H9 (cell line): ENCODE measurements at regions not wholly inside any gene's neighbourhood (a gene's known extent, or its start where the extent isn't known, plus 50 kb on each side); places are given as distances from the start of the nearest gene placed in this dataset.

Source experiments
- DNase-seq: peaks from one replicate; pipeline ENCODE4 v3.0.0-alpha.2; 2017
- H2AFZ ChIP-seq: one replicate; pipeline ENCODE4 v1.6.1; 2013; ENCODE audit warnings: mild to moderate bottlenecking, low read length, control low read depth, moderate library complexity
- H2AK5ac ChIP-seq: 2 replicates; pipeline ENCODE4 v1.6.1; 2013; ENCODE audit warnings: low read length, control low read depth, mixed read lengths; ENCODE audit not compliant: insufficient read length
- H2BK120ac ChIP-seq: one replicate; pipeline ENCODE4 v1.6.1; 2013; ENCODE audit warnings: low read depth, mild to moderate bottlenecking, low read length, control low read depth, inconsistent platforms; ENCODE audit not compliant: poor library complexity, severe bottlenecking
- H2BK12ac ChIP-seq: 2 replicates; pipeline ENCODE4 v1.6.1; 2013; ENCODE audit warnings: low read length, control low read depth, mixed read lengths, low read depth; ENCODE audit not compliant: insufficient read length
- H2BK15ac ChIP-seq: 2 replicates; pipeline ENCODE4 v1.6.1; 2013; ENCODE audit warnings: low read depth, low read length, control low read depth
- H2BK20ac ChIP-seq: one replicate; pipeline ENCODE4 v1.6.1; 2013; ENCODE audit warnings: low read depth, mild to moderate bottlenecking, low read length, control low read depth, inconsistent platforms; ENCODE audit not compliant: poor library complexity, severe bottlenecking
- H2BK5ac ChIP-seq: 2 replicates; pipeline ENCODE4 v1.6.1; 2013; ENCODE audit warnings: low read length, control low read depth, mixed read lengths; ENCODE audit not compliant: insufficient read length
- H3K14ac ChIP-seq: 2 replicates; pipeline ENCODE4 v1.6.1; 2013; ENCODE audit warnings: low read length, control low read depth; ENCODE audit not compliant: insufficient read depth
- H3K18ac ChIP-seq: 2 replicates; pipeline ENCODE4 v1.6.1; 2013; ENCODE audit warnings: low read depth, mild to moderate bottlenecking, mixed read lengths, low read length, control low read depth; ENCODE audit not compliant: insufficient read length
- H3K23ac ChIP-seq: 2 replicates; pipeline ENCODE4 v1.6.1; 2013; ENCODE audit warnings: low read length, control low read depth, mixed read lengths, low read depth; ENCODE audit not compliant: insufficient read length
- H3K23me2 ChIP-seq: 2 replicates; pipeline ENCODE4 v1.6.1; 2013; ENCODE audit warnings: low read depth, mild to moderate bottlenecking, mixed read lengths, low read length, control low read depth; ENCODE audit not compliant: insufficient read length, poor library complexity, severe bottlenecking
- H3K27ac ChIP-seq: 2 replicates; pipeline ENCODE4 v1.5.1; 2013; ENCODE audit warnings: low read length, control low read depth, mixed read lengths, low read depth; ENCODE audit not compliant: insufficient read length
- H3K27me3 ChIP-seq: 2 replicates; pipeline ENCODE4 v1.6.1; 2013; ENCODE audit warnings: low read length, control low read depth, inconsistent platforms; ENCODE audit not compliant: insufficient read depth
- H3K4ac ChIP-seq: 2 replicates; pipeline ENCODE4 v1.6.1; 2013; ENCODE audit warnings: low read depth, mild to moderate bottlenecking, control low read depth, inconsistent platforms, low read length, moderate library complexity
- H3K4me1 ChIP-seq: 2 replicates; pipeline ENCODE4 v1.6.1; 2013; ENCODE audit warnings: low read length, control low read depth, inconsistent platforms; ENCODE audit not compliant: insufficient read depth
- H3K4me2 ChIP-seq: 2 replicates; pipeline ENCODE4 v1.6.1; 2013; ENCODE audit warnings: low read length, control low read depth, mixed read lengths; ENCODE audit not compliant: insufficient read length, insufficient read depth
- H3K56ac ChIP-seq: 2 replicates; pipeline ENCODE4 v1.6.1; 2013; ENCODE audit warnings: low read depth, mild to moderate bottlenecking, mixed read lengths, low read length, control low read depth; ENCODE audit not compliant: insufficient read length
- H3K79me1 ChIP-seq: 2 replicates; pipeline ENCODE4 v1.6.1; 2013; ENCODE audit warnings: low read depth, mild to moderate bottlenecking, moderate library complexity, low read length, control low read depth, inconsistent platforms; ENCODE audit not compliant: insufficient read depth, poor library complexity, severe bottlenecking
- H3K79me2 ChIP-seq: 2 replicates; pipeline ENCODE4 v1.6.1; 2013; ENCODE audit warnings: low read length, control low read depth, inconsistent platforms; ENCODE audit not compliant: insufficient read depth
- H3K9ac ChIP-seq: 2 replicates; pipeline ENCODE4 v1.6.1; 2013; ENCODE audit warnings: low read length, control low read depth, mixed read lengths; ENCODE audit not compliant: insufficient read length; ENCODE audit errors: extremely low read depth
- H3K9me3 ChIP-seq: one replicate; pipeline ENCODE4 v1.6.1; 2013; ENCODE audit warnings: low read depth, low read length, inconsistent platforms; ENCODE audit not compliant: control insufficient read depth
- H3T11ph ChIP-seq: one replicate; pipeline ENCODE4 v1.6.1; 2013; ENCODE audit warnings: mild to moderate bottlenecking, low read length, control low read depth, inconsistent platforms
- H4K20me1 ChIP-seq: one replicate; pipeline ENCODE4 v1.6.1; 2013; ENCODE audit not compliant: control insufficient read depth, insufficient read length, insufficient read depth
- H4K5ac ChIP-seq: 2 replicates; pipeline ENCODE4 v1.6.1; 2013; ENCODE audit warnings: low read depth, mild to moderate bottlenecking, mixed read lengths, low read length, control low read depth; ENCODE audit not compliant: insufficient read length
- H4K8ac ChIP-seq: replicated peaks from 2 replicates; pipeline ENCODE4 v1.6.1; 2013; ENCODE audit warnings: low read length, control low read depth, mixed read lengths, low read depth; ENCODE audit not compliant: insufficient read length
- H4K91ac ChIP-seq: 2 replicates; pipeline ENCODE4 v1.6.1; 2013; ENCODE audit warnings: low read depth, mild to moderate bottlenecking, moderate library complexity, mixed read lengths, low read length, control low read depth; ENCODE audit not compliant: insufficient read length
- H3K27ac Mint-ChIP-seq, 3 experiments: 2 replicates in 2 of 3; 3 replicates in 1 of 3; pipeline ENCODE4 v1.8.0; 2020 to 2021; ENCODE audit warnings: mixed read lengths in 3 of 3, mild to moderate bottlenecking in 1 of 3, moderate library complexity in 1 of 3
- H3K27me3 Mint-ChIP-seq: 2 replicates; pipeline ENCODE4 v1.8.0; 2021; ENCODE audit warnings: low read depth, mild to moderate bottlenecking, moderate library complexity, mixed read lengths
- H3K36me3 Mint-ChIP-seq, 3 experiments: 2 replicates in 2 of 3; 3 replicates in 1 of 3; pipeline ENCODE4 v1.8.0; 2020 to 2021; ENCODE audit warnings: low read depth in 3 of 3, mixed read lengths in 3 of 3; ENCODE audit not compliant: insufficient read depth in 1 of 3
- H3K4me1 Mint-ChIP-seq, 2 experiments: 2 replicates each; pipeline ENCODE4 v1.8.0; 2020; ENCODE audit warnings: mixed read lengths in 2 of 2
- H3K4me3 Mint-ChIP-seq, 2 experiments: 2 replicates in 1 of 2; 3 replicates in 1 of 2; pipeline ENCODE4 v1.8.0; 2020 to 2021; ENCODE audit warnings: mild to moderate bottlenecking in 2 of 2, mixed read lengths in 2 of 2, moderate library complexity in 1 of 2
- H3K9me3 Mint-ChIP-seq, 2 experiments: 2 replicates in 1 of 2; 3 replicates in 1 of 2; pipeline ENCODE4 v1.8.0; 2020; ENCODE audit warnings: mild to moderate bottlenecking in 2 of 2, mixed read lengths in 2 of 2, moderate library complexity in 1 of 2
- WGBS: extraction: QIAGEN DNeasy Blood & Tissue Kit; methylation state at CpG from one replicate; pipeline ENCODE4 v1.1.7; 2013; ENCODE audit warnings: missing lambda C conversion rate, low lambda C conversion rate, mixed read lengths; ENCODE audit not compliant: insufficient read length; ENCODE audit errors: extremely low coverage; 5-methylcytosine and 5-hydroxymethylcytosine counted together
- TF ChIP-seq, protein P1 (sequence below): fragments of 200-600 bp; sonication (generic); conservative IDR thresholded peaks from 3 replicates; pipeline ENCODE4 v1.8.0; 2021; ENCODE audit warnings: antibody characterized with exemption, mild to moderate bottlenecking

- no peak overlapping the region for H2BK12ac ChIP-seq
- H3K9me3 ChIP-seq: no peaks in the 10 kb centered on the region
- no peak overlapping the region for H3K4ac ChIP-seq
- TF ChIP-seq, protein P1, sequence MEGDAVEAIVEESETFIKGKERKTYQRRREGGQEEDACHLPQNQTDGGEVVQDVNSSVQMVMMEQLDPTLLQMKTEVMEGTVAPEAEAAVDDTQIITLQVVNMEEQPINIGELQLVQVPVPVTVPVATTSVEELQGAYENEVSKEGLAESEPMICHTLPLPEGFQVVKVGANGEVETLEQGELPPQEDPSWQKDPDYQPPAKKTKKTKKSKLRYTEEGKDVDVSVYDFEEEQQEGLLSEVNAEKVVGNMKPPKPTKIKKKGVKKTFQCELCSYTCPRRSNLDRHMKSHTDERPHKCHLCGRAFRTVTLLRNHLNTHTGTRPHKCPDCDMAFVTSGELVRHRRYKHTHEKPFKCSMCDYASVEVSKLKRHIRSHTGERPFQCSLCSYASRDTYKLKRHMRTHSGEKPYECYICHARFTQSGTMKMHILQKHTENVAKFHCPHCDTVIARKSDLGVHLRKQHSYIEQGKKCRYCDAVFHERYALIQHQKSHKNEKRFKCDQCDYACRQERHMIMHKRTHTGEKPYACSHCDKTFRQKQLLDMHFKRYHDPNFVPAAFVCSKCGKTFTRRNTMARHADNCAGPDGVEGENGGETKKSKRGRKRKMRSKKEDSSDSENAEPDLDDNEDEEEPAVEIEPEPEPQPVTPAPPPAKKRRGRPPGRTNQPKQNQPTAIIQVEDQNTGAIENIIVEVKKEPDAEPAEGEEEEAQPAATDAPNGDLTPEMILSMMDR: no peak
- H3K27me3 ChIP-seq: no peaks in the 10 kb centered on the region
- no peaks in the 10 kb centered on the region for H3K27me3 Mint-ChIP-seq
- H2BK120ac ChIP-seq: no peak overlapping the region
- no peak overlapping the region for H3K27ac ChIP-seq
- H4K5ac ChIP-seq: no peak overlapping the region
- H2BK20ac ChIP-seq: no peak overlapping the region
- no peak overlapping the region for H3K18ac ChIP-seq
- H3K79me1 ChIP-seq: no peaks in the 10 kb centered on the region
- no peaks in the 10 kb centered on the region for H3K36me3 Mint-ChIP-seq
- H3K14ac ChIP-seq: no peak overlapping the region
- H4K20me1 ChIP-seq: no peaks in the 10 kb centered on the region
- H3K4me1 Mint-ChIP-seq: peaks cover 0 to 5% of the 10 kb centered on the region in 2 experiments; a peak in 3 of 4 replicates
- no peak overlapping the region for H3K56ac ChIP-seq
- no peak overlapping the region for H2AFZ ChIP-seq
- H4K91ac ChIP-seq: no peak overlapping the region
- H3K4me3 Mint-ChIP-seq: no peak overlapping the region
- H3K23ac ChIP-seq: no peak overlapping the region
- no peak overlapping the region for H2AK5ac ChIP-seq
- no peaks in the 10 kb centered on the region for H3K23me2 ChIP-seq
- H2BK5ac ChIP-seq: no peak overlapping the region
- H4K8ac ChIP-seq: no peak overlapping the region
- no peak overlapping the region; a peak in 2 of 7 replicates for H3K27ac Mint-ChIP-seq
- no peak overlapping the region for H3K4me2 ChIP-seq
- H3K9me3 Mint-ChIP-seq: no peaks in the 10 kb centered on the region; a peak in 1 of 5 replicates
- no peaks in the 10 kb centered on the region for H3K79me2 ChIP-seq
- no CpG with 5 or more reads among the region's 2 CpGs for WGBS
- DNase-seq: no peak
- no peaks in the 10 kb centered on the region for H3K4me1 ChIP-seq
- H3T11ph ChIP-seq: no peak overlapping the region
- no peak overlapping the region for H3K9ac ChIP-seq
- H2BK15ac ChIP-seq: no peak overlapping the region
Observed at GRCh38 chr7:109224100-109224499, 654.4 kb downstream of the DNAJB9 start.
